ENCODE measurements at regions not wholly inside any gene's neighbourhood (a gene's known extent, or its start where the extent isn't known, plus 50 kb on each side); places are given as distances from the start of the nearest gene placed in this dataset.

DNA sequence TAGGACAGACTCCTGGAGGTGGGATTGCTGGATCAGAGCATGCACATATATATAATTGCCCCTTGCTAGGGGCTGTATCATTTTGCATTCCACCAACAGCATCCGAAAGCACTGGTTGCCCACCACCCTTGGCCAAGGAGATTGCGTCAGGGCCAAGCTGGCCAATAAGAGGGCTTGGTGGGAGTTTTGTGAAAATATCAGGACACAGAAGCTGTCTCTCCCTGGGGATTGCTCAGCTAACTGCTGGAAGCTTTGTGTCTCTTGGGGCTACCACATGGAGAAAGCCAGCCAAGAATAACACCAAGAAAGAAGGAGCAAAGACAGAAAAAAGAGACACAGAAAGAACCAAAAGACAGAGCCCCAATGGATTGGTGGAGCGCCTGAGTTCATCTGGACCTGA lies 90.6 kb upstream of the RALGAPA2 start:
- H4K20me1 ChIP-seq (ENCODE audit: insufficient read depth) = no peaks in the 10 kb centered on the region
- H3K27ac ChIP-seq (ENCODE audit: low read length) = no peak overlapping the region
- no peaks in the 10 kb centered on the region for H3K9me2 ChIP-seq (ENCODE audit: insufficient read depth, low read length)
- H3K9me3 ChIP-seq (ENCODE audit: low read length) = no peaks in the 10 kb centered on the region
- TF ChIP-seq MXI1 (conservative IDR thresholded peaks at IDR 0.05; ENCODE audit: poor library complexity, severe bottlenecking) (no peak), RAD21 (conservative IDR thresholded peaks at IDR 0.05) (no peak), SMC3 (conservative IDR thresholded peaks at IDR 0.05; ENCODE audit: poor library complexity) (no peak), REST (IDR thresholded peaks at IDR 0.05; ENCODE audit: borderline replicate concordance) (no peak), EZH2 (IDR thresholded peaks at IDR 0.05; ENCODE audit: borderline replicate concordance, insufficient read depth, low read length, poor library complexity, severe bottlenecking) (no peak), POLR2AphosphoS5 (IDR thresholded peaks at IDR 0.05) (no peak), TAF1 (IDR thresholded peaks at IDR 0.05; ENCODE audit: low read depth) (no peak), EP300 (conservative IDR thresholded peaks at IDR 0.05; ENCODE audit: poor library complexity, severe bottlenecking) (no peak)
- TF ChIP-seq, protein P1, sequence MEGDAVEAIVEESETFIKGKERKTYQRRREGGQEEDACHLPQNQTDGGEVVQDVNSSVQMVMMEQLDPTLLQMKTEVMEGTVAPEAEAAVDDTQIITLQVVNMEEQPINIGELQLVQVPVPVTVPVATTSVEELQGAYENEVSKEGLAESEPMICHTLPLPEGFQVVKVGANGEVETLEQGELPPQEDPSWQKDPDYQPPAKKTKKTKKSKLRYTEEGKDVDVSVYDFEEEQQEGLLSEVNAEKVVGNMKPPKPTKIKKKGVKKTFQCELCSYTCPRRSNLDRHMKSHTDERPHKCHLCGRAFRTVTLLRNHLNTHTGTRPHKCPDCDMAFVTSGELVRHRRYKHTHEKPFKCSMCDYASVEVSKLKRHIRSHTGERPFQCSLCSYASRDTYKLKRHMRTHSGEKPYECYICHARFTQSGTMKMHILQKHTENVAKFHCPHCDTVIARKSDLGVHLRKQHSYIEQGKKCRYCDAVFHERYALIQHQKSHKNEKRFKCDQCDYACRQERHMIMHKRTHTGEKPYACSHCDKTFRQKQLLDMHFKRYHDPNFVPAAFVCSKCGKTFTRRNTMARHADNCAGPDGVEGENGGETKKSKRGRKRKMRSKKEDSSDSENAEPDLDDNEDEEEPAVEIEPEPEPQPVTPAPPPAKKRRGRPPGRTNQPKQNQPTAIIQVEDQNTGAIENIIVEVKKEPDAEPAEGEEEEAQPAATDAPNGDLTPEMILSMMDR (IDR thresholded peaks at IDR 0.05; ENCODE audit: poor library complexity, severe bottlenecking) = no peak
- H3K4me2 ChIP-seq (ENCODE audit: low read length) = no peak overlapping the region
- no peaks in the 10 kb centered on the region for H3K36me3 ChIP-seq (ENCODE audit: insufficient read depth, low read length)
- no peak overlapping the region for H2AFZ ChIP-seq (ENCODE audit: low read depth, low read length)
- H3K79me2 ChIP-seq (replicated peaks; ENCODE audit: insufficient read depth, low read length) = no peaks in the 10 kb centered on the region
- no peak overlapping the region for H3K9ac ChIP-seq (ENCODE audit: low read length)
- no peak overlapping the region for H3K4me3 ChIP-seq (ENCODE audit: low read length)
- H3K27me3 ChIP-seq (ENCODE audit: insufficient read depth, low read depth, low read length) = no peaks in the 10 kb centered on the region
- H3F3A ChIP-seq (ENCODE audit: insufficient read depth, low read length, poor library complexity, severe bottlenecking) = no peaks in the 10 kb centered on the region

GRCh38 chr20:20802328-20802727 lies 89.9 kb upstream of the RALGAPA2 start:
- Histone ChIP-seq H3K9ac (ENCODE audit: low read length) (no peak overlapping the region), H3K9me3 (ENCODE audit: low read length) (no peaks in the 10 kb centered on the region), H3K79me2 (replicated peaks; ENCODE audit: insufficient read depth, low read length) (no peaks in the 10 kb centered on the region), H3K36me3 (ENCODE audit: insufficient read depth, low read length) (no peaks in the 10 kb centered on the region), H3K4me3 (ENCODE audit: low read length) (no peak overlapping the region), H3F3A (ENCODE audit: insufficient read depth, low read length, poor library complexity, severe bottlenecking) (no peaks in the 10 kb centered on the region), H4K20me1 (ENCODE audit: insufficient read depth) (no peaks in the 10 kb centered on the region), H3K27ac (ENCODE audit: low read length) (no peak overlapping the region), H2AFZ (ENCODE audit: low read depth, low read length) (no peak overlapping the region), H3K9me2 (ENCODE audit: insufficient read depth, low read length) (no peaks in the 10 kb centered on the region), H3K27me3 (ENCODE audit: insufficient read depth, low read depth, low read length) (no peaks in the 10 kb centered on the region), H3K4me2 (ENCODE audit: low read length) (no peak overlapping the region)
- TF ChIP-seq TAF1 (IDR thresholded peaks at IDR 0.05; ENCODE audit: low read depth) = no peak
- no peak for TF ChIP-seq EZH2 (IDR thresholded peaks at IDR 0.05; ENCODE audit: borderline replicate concordance, insufficient read depth, low read length, poor library complexity, severe bottlenecking)
- TF ChIP-seq REST (IDR thresholded peaks at IDR 0.05; ENCODE audit: borderline replicate concordance) = no peak
- TF ChIP-seq SMC3 (conservative IDR thresholded peaks at IDR 0.05; ENCODE audit: poor library complexity) = no peak
- TF ChIP-seq POLR2AphosphoS5 (IDR thresholded peaks at IDR 0.05) = no peak
- no peak for TF ChIP-seq EP300 (conservative IDR thresholded peaks at IDR 0.05; ENCODE audit: poor library complexity, severe bottlenecking)
- no peak for TF ChIP-seq MXI1 (conservative IDR thresholded peaks at IDR 0.05; ENCODE audit: poor library complexity, severe bottlenecking)
